GM21528 (cell line): ENCODE measurements at regions not wholly inside any gene's neighbourhood (a gene's known extent, or its start where the extent isn't known, plus 50 kb on each side); places are given as distances from the start of the nearest gene placed in this dataset.
"Not testable (repeated sequence)": the region's sequence is repeated elsewhere in the genome, so short reads cannot be mapped to it uniquely, and the experiment has no call there.

Source experiments
- ATAC-seq: cut with Tn5 transposase; IDR thresholded peaks from one replicate; pipeline ENCODE4 v1.9.1; 2021; ENCODE audit warnings: mild to moderate bottlenecking, moderate library complexity; ENCODE audit not compliant: unreplicated experiment, low FRiP score

DNA sequence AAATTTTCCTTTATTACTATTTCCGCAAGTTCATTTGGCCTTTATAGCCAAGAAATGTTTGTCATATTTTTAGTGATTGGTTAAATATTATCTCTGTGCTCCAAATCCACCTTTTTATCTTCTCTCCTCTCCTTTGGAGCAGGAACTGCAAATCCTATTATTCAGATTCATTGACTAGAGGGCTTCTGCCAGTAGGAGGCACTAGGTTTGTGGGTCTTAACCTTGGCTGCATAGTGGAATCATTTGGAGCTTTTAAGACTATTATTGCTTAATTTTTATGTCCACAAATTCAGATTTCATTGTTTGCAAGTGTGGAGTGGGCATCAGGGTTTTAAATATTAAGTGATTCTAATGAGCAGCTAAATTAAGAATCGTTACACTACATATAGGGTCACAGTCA lies 75.3 kb upstream of the SYT10 start:
- no peak for ATAC-seq

DNA sequence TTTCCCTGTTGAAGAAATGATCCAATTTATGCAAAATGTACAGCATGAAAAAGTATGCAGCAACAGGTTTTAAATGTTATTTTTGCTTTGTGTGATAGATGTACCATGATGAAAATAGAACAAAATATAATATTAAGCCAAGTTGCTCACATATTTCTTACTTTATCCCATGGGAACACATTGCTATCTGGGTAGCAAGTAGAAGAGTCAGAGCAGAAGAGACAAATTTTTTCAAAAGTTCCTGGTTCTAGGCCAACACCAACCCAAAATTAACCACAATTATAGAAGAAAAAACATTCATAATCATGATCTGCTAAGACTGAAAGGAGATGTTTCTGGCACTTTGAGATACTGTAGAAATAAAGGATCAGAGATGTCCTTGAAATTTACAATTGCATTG lies 79.9 kb upstream of the SYT10 start:
- no peak for ATAC-seq

DNA sequence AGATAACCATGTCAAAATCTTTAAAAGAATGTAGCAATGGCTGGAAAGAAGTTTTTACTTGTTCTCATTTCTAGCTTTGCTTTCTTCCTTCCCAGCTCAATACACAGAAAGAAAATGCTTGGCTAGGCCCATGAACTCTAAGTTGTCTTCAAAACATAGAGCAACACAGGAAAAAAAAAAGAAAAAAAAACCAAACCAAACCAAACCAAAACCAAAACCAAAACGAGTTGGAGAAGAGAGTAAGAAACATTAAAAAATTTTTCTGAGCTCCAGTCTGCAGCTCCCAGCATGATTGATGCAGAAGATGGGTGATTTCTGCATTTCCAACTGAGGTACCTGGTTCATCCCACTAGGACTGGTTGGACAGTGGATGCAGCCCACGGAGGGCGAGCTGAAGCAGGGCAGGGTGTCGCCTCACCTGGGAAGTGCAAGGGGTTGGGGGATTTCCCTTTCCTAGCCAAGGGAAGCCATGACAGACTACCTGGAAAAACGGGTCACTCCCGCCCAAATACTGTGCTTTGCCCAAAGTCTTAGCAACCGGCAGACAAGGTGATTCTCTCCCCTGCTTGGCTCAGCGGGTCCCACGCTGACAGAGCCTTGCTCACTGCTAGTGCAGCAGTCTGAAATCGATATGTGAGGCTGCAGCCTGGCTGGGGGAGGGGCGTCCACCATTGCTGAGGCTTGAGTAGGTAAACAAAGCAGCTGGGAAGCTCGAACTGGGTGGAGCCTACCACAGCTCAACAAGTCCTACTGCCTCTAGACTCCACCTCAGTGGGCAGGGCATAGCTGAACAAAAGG lies 81.1 kb upstream of the SYT10 start:
- ATAC-seq = not testable (repeated sequence)

DNA sequence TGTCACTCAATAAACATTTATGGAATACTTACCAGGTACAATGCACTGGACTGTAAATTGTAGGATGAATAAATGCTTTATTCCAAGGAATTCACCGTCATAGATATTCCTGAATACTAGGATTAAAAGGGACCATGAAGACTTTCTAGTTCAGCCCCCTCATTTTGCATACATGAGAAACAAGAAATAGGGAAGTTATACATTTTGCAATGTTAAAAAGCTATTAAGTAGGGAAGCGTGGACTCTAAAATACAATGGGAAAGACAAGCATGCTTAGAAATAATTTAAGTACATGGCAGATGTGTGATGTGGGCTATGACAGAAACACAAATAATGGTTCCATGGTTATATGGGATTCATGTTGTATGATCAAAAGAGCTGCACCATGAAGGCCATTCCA lies 89.4 kb upstream of the SYT10 start:
- no peak for ATAC-seq

DNA sequence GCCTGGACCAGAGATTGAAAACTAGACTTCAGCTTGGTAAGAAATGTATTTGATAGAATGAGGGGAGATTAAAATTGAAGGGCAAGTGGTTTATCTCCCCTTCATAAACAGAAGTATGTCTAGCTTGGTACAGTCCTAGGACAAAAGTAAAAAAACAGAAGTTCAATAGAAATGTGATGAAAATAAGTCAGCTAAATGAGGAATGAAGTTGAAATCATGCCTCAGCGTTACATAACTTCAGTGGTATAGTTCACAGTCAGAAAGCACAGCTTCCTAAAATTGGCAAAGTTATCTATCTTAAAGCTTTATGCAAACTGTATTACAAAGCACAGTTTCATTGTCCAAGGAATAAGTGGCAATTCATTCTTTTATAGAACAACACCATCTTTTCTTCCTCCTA lies 90.2 kb upstream of the SYT10 start:
- no peak for ATAC-seq

DNA sequence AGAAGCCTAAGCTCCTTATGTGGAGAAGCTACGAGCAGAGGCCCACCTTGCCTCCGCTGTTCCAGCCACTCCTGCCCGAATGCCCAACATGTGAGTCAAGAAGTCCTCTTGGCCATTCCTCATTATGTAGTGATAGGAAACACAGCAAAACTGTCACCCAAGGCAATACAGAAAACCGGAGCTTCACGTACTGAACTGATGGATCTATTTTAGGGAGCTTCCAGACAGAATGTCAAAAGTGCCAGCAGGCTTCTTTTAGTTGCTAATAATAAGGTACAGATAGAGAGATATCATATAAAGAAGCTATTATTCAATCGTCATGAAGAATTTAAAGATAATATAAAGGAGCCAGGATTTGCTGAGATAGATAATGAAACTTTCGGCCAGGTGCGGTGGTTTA lies 91.6 kb upstream of the SYT10 start:
- ATAC-seq = no peak

DNA sequence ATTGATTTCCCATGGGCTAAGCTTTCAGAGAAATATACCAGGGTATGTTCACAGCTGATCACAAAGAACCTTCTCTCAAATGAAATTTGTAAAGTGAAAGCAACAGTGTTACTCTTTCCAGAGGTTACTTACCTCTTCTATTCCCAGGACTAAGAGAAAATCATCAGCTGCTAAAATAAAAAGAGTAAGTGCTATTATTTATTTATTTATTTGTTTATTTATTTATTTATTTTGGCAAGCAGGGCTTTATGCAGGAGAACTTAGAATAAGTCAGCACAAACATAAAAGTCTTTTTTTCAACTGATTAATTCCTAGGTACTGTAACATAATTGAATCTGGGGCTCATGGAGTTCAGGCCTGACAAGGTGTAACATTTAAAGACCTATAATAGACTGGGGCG lies 93.9 kb upstream of the SYT10 start:
- no peak for ATAC-seq

DNA sequence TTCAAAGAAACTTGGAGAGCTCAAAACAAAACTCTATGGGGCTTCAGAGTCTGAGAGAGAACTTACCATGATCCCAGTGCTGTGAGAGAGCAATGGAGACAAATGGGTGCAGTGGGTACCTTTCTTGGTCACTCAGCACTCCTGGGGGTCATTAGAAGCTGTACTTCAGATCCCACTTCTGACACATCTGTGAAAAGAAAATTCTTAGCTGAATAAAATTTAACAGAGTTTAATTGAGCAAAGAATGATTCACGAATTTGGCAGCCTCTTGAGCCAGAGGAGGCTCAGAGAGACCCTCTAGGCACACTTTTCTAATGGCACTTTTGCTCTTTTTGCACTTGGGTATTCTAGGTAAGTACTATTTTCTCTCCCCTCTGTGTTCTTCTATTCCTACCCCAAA lies 96.8 kb upstream of the SYT10 start:
- ATAC-seq = no peak

DNA sequence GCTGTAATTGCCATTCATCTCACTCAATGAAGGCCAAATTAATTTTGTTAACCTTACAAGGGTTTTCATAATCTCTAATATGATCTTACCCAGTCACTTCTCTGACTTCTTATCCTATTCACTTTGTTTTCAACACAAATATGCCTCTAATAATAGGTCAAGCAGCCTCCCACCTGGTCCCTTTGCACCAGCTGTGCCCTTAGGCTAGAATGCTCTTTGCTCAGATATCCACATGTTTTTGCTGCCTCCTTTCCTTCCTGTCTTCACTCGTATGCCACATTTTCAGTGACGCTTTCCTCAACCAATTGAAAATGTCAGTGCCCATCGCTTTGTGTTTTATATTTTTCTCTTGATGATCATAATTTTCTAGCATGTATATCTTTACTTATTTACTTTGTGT lies 106.4 kb upstream of the SYT10 start:
- ATAC-seq = no peak

DNA sequence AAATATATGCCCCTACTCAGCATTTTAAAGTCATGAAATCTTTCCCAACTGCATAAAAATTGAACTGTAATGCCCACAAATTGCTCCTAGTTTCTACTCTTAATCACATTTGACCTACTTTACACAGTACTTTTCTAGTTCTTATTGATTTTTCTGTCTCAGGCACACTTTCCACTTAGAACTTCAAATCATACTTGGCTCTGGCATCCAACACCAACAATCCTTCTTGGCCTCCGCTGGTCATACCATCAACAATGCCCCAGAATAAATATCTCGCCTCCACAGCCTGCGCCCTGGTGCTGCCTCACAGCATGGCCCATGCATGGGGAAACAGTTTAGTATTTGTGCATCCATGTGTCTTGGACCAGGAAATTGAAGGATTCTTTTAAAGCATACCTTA lies 107.5 kb upstream of the SYT10 start:
- ATAC-seq = no peak

DNA sequence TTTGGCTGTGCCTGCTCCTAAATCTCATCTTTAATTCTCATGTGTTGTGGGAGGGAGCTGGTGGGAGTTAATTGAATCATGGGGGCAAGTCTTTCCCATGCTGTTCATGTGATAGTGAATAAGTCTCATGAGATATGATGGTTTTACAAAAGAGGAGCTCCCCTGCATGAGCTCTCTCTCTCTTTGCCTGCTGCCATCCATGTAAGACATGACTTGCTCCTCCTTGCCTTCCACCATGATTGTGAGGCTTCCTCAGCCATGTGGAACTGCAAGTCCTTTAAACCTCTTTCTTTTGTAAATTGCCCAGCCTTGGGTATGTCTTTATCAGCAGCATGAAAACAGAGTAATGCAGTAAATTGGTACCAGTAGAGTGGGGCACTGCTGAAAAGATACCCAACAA lies 110.6 kb upstream of the SYT10 start:
- not testable (repeated sequence) for ATAC-seq

DNA sequence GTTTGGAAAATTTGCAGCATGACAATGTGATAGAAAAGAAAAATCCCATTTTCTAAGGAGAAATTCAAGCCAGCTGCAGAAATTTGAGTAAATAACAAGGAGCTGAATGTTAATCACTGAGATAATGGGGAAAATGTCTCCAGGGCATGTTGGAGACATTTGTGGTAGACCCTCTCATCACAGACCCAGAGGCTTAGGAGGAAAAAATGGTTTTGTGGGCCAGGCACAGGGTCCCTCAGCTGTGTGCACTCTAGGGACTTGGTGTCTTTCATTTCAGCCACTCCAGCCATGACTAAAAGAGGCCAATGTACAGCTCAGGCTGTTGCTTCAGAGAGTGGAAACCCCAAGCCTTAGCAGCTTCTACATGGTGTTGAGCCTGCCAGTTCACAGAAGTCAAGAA lies 111.4 kb upstream of the SYT10 start:
- no peak for ATAC-seq

DNA sequence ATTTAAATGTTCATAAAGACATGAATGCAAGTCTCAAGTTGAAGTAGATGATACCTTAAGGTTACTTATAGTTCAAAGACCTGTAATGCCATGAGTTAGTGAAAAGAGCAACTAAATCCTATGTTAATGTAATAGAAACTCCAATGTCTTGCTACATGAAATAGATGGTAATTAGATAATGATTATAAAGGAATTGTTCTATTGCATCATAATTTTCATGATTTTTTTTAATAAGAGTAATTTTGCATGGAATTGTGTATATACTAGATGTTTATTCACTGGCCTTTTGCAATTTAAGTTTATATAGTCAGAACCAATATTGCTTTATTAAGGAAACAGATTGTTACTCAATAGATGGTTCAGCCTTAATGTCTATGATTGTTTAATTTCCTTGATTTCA lies 115.5 kb upstream of the SYT10 start:
- no peak for ATAC-seq

DNA sequence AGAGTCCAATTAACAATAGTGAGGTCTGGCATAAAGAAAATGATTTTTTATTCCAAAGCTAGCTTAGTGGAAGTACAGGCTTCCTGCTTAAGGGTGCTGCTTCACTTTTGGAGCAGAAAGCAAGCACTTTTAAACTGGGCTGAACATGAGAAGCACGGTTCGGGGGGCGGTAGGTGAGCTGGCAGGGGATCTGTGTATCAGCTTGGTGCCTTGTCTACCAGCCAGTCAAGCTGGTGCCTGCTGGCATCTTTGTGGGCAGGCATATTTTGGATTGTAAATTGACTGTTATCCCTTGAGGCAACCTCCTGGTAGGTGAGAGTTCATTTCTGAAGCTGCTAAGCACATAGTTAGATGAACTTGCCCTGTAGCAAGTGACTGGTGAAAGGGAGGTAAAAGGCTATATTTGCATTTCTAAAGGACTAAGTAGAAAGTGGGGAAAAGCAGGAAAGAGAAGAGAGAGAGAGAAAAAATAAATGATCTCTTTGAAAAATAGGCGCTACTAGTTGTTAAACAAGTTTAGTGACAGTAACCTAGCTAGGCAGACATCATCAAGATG lies 121.1 kb upstream of the SYT10 start:
- no peak for ATAC-seq

DNA sequence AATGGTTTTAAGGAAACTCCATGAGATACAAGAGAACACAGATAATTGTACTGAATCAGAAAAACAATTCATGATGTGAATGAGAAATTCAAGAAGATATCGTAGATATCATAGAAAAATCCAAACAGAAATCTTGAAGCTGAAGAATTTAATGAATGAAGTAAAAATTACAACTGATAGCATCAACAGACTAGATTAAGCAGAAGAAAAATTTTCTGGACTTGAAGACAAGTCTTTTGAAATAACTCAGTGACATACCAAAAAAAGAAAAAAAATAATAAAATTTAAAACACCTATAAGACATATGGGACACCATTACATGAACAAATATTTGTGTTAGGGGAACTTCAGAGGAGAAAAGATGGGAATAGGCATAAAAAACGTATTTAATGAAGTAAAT lies 122.8 kb upstream of the SYT10 start:
- no peak for ATAC-seq

DNA sequence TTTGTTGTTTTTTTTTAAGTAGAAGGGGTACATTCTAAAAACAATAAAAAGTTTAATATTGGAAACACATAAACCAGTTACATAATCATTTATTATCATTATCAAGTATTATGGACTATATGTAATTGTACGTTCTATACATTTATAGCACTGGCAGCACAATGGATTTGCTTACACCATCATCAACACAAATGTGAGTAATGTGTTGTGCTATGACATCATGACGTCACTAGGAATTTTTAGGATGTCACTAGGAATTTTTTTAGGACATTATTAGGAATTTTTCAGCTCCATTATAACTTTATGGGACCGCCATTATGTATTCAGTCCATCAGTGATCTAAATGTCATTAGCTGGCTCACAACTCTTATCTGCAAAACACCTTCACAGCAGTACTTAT lies 126.8 kb upstream of the SYT10 start:
- ATAC-seq = no peak

DNA sequence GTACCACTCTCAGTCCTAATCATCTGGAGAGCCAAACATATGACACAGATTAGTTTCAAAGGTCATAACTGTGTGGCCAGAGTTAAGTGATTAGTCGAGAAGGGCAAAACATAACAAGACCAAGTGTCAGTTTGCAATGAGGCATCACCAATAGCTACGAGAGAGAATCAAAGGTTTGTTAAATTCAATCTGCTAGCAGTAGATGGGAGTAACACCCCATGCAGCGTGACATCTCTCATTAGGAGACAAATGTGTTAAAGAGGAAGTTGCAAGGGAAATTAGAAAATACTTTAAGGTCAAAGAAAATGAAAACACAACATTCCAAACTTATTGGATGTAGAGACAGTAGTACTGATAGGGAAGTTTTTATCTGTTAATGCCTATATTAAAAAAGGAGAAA lies 135.7 kb upstream of the SYT10 start:
- ATAC-seq = no peak

DNA sequence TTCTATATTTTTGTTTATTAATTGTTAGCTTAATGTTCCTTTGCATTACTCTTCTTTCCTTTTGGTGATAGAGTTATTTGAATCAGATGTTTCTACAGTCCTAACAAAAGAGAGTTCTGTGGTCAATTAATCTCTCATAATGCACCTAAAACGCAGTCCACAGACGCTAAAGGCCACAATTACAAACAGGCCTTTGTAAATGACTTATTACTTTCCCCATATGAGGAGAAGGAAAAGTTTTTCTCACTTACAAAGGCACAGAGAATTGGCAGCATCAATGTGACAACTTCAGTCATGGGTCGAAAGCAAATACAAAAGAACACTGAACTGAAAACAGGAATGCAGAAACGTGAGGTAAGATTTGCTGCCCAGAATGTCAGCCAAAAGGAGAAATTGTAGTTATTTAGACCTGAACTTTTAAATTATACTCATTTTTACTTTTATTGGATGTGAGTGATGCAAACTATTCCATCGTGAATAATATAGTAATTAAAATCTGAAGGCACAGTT lies 142.0 kb upstream of the SYT10 start:
- no peak for ATAC-seq

DNA sequence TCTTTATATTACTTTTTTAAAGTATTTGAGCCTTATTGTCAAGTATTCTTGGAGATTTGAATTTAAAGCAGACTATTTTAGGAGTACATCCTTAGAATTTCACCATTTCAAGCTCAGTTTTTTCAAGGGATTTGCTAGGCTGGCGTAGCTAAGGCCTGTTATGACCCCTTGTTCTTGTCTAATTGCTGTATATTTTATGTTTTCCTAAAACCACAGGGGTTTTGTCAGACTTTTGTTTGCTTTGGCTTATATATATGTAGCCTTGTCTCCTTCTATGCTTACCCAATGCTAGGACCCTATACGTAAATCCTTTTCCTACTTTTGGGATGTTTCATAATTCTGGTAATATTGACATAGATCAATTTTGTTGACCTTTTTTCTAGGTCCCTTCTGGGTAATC lies 147.0 kb upstream of the SYT10 start:
- no peak for ATAC-seq

DNA sequence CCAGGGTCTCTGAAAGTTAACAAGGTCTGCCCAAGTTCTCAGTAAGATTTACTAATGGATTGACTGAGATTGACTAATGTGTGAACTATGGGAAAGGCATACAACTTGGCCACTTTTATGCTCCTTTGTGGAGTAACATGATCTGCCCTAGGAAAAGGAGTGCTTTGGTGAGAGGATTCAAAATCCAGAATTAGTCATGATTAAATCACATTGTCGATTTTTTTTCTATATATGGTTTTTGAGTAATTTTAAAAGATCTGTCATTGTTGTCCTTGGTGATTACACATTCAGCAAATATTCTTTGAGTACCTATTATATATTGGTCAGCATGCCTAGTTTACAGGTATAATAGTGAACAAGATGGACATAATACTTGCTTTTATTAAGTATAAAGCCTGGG lies 147.7 kb upstream of the SYT10 start:
- no peak for ATAC-seq

DNA sequence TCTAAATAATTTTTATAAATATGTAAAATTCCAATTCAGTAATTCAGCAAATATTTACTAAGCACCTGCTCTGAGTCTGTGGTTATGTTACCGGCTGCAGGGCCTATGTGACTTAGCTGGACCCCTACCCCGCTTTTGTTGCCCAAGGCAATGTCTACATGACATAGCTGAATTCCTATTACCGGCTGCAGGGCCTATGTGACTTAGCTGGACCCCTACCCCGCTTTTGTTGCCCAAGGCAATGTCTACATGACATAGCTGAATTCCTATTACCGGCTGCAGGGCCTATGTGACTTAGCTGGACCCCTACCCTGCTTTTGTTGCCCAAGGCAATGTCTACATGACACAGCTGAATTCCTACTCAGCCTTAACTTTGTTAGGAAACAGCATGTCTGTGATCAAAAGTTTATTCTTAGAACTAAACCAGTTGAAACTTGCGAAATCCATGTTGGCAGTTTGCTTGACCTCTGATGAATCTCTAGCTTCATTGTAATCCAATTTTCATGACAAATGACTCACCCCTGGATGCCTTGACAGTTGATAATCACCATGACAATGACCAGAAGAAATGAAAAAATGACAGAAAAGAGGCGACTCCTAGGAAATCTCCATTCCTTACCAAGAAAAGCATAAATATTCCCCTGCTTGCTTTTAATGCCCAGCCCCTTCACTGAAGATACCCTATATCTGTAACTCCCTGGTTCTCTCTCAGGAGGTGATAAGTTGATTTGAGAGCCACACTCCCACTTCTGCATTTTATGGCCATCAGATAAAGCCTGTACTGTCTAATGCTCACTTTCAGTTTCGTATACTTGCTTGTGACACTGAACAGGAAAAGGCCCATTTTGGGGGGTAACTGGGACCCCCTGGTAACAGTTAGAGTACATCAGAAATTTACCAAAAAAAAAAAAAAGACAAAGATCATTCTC lies 148.4 kb upstream of the SYT10 start:
- ATAC-seq = peak; percentile 86
